ENCODE measurements at regions not wholly inside any gene's neighbourhood (a gene's known extent, or its start where the extent isn't known, plus 50 kb on each side); places are given as distances from the start of the nearest gene placed in this dataset.

- FAIRE-seq, result no peak
- Histone ChIP-seq H3K27me3 (ENCODE audit: control insufficient read depth, insufficient read depth, low read length) (no peaks in the 10 kb centered on the region), H3K4me3 (ENCODE audit: low read depth, low read length) (no peak overlapping the region), H3K36me3 (ENCODE audit: control insufficient read depth, insufficient read depth, low read length) (no peaks in the 10 kb centered on the region)
- no peak for TF ChIP-seq CTCF (IDR thresholded peaks at IDR 0.05; ENCODE audit: insufficient read depth, low read length, severe bottlenecking)
- no peak for DNase-seq (ENCODE audit: low read depth)
These were observed 408.9 kb downstream of the CBLN4 start for GRCh38 chr20:55596431-55596830.

GRCh38 chr20:55592866-55593265 is 412.5 kb downstream of the CBLN4 start:
- no peaks in the 10 kb centered on the region for H3K36me3 ChIP-seq (ENCODE audit: control insufficient read depth, insufficient read depth, low read length)
- peak; percentile 7 for TF ChIP-seq CTCF (IDR thresholded peaks at IDR 0.05; ENCODE audit: insufficient read depth, low read length, severe bottlenecking)
- H3K4me3 ChIP-seq (ENCODE audit: low read depth, low read length), result no peak overlapping the region
- FAIRE-seq (no peak), DNase-seq (ENCODE audit: low read depth) (no peak)
- no peaks in the 10 kb centered on the region for H3K27me3 ChIP-seq (ENCODE audit: control insufficient read depth, insufficient read depth, low read length)

GRCh38 chr20:55586610-55587009 is 418.7 kb downstream of the CBLN4 start:
- no peak overlapping the region for H3K4me3 ChIP-seq (ENCODE audit: low read depth, low read length)
- DNase-seq (ENCODE audit: low read depth) (no peak), FAIRE-seq (no peak)
- TF ChIP-seq CTCF (IDR thresholded peaks at IDR 0.05; ENCODE audit: insufficient read depth, low read length, severe bottlenecking), result no peak
- no peaks in the 10 kb centered on the region for H3K27me3 ChIP-seq (ENCODE audit: control insufficient read depth, insufficient read depth, low read length)
- H3K36me3 ChIP-seq (ENCODE audit: control insufficient read depth, insufficient read depth, low read length), result no peaks in the 10 kb centered on the region

DNA sequence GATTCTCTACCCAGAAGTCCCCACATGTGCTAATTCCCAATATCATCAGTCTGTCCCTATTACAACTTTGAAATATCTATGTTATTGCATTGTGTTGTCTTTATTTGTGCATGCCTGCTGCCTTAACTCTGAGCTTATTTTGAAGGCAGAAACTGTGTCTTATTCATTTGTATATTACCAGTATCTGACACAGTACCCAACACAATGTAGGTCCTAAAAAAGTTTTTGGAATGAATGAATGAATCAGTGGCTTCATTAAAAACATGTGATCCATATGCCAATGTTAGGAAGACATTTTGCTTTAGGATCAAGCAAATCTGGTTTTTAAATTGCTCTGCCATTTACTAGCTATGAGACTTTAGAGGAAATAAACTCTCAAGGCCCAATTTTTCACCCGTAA is 420.4 kb downstream of the CBLN4 start:
- FAIRE-seq, result no peak
- no peak for TF ChIP-seq CTCF (IDR thresholded peaks at IDR 0.05; ENCODE audit: insufficient read depth, low read length, severe bottlenecking)
- H3K36me3 ChIP-seq (ENCODE audit: control insufficient read depth, insufficient read depth, low read length), result no peaks in the 10 kb centered on the region
- no peak for DNase-seq (ENCODE audit: low read depth)
- no peaks in the 10 kb centered on the region for H3K27me3 ChIP-seq (ENCODE audit: control insufficient read depth, insufficient read depth, low read length)
- no peak overlapping the region for H3K4me3 ChIP-seq (ENCODE audit: low read depth, low read length)

DNA sequence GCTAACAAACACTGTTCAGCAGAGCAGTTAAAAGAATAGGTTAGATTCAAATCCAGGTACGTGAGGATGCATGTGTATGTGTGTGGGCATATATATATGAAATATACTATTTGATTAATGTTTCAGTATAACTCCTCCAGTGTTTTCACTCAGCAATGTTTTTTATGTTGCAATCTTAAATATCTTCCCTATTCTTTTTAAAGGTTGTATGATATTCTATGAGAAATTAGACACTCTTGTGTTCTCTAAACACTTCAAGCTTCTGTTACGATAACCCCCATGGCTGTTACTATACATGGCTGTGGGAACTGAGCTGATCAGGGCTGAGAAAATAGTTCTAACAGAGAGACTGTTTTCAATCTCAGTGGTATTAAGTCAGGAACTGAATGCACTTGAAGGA is 421.0 kb downstream of the CBLN4 start:
- no peak for DNase-seq (ENCODE audit: low read depth)
- no peak for FAIRE-seq
- TF ChIP-seq CTCF (IDR thresholded peaks at IDR 0.05; ENCODE audit: insufficient read depth, low read length, severe bottlenecking), result no peak
- H3K27me3 ChIP-seq (ENCODE audit: control insufficient read depth, insufficient read depth, low read length), result no peaks in the 10 kb centered on the region
- no peak overlapping the region for H3K4me3 ChIP-seq (ENCODE audit: low read depth, low read length)
- H3K36me3 ChIP-seq (ENCODE audit: control insufficient read depth, insufficient read depth, low read length), result no peaks in the 10 kb centered on the region

DNA sequence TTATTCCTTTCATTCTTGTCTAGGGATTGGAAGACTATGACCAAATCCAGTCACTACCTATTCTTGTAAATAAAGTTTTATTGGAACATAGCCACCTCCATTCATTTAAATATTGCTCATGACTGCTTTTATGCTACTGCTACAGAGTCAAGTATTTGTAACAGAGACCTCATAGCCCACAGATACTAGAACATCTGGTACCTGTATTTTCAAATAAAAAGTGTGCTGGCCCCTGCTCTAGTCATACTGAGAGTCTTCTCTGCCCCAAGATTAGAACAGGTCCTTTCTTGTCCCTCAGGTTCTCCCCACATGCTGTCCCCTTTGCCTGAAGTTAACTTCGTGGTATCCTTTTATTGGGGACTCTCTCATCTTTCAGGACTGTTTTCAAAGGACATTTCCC is 422.3 kb downstream of the CBLN4 start:
- Histone ChIP-seq H3K36me3 (ENCODE audit: control insufficient read depth, insufficient read depth, low read length) (no peaks in the 10 kb centered on the region), H3K4me3 (ENCODE audit: low read depth, low read length) (no peak overlapping the region), H3K27me3 (ENCODE audit: control insufficient read depth, insufficient read depth, low read length) (no peaks in the 10 kb centered on the region)
- FAIRE-seq (no peak), DNase-seq (ENCODE audit: low read depth) (no peak)
- no peak for TF ChIP-seq CTCF (IDR thresholded peaks at IDR 0.05; ENCODE audit: insufficient read depth, low read length, severe bottlenecking)

Measured in bronchial epithelial cell (primary cell).